ENCODE measurements at regions not wholly inside any gene's neighbourhood (a gene's known extent, or its start where the extent isn't known, plus 50 kb on each side); places are given as distances from the start of the nearest gene placed in this dataset.

- H3K36me3 Mint-ChIP-seq (ENCODE audit: insufficient read depth, unreplicated experiment): no peaks in the 10 kb centered on the region
- H3K4me1 Mint-ChIP-seq (ENCODE audit: low read depth, unreplicated experiment): peaks cover 10% of the 10 kb centered on the region
- ChIA-PET POLR2A (no interaction called here), CTCF (no interaction called here)
- Histone ChIP-seq H3K9me3 (no peaks in the 10 kb centered on the region), H3K4me1 (0 out of 2 replicates have a peak, but pooled peaks cover 5% of the 10 kb centered on the region), H3K27me3 (replicated peaks; ENCODE audit: control insufficient read depth, insufficient read depth, low read length) (no peaks in the 10 kb centered on the region), H3K36me3 (ENCODE audit: control insufficient read depth, insufficient read depth, low read length) (no peaks in the 10 kb centered on the region), H3K4me3 (ENCODE audit: low read depth, low read length) (no peak overlapping the region)
- H3K9me3 Mint-ChIP-seq (ENCODE audit: unreplicated experiment): no peaks in the 10 kb centered on the region
- DNase-seq: no peak
- intact Hi-C loops (cut with micrococcal nuclease; ENCODE audit: unreplicated experiment): no loop called here
- H3K27me3 Mint-ChIP-seq (ENCODE audit: insufficient read depth, unreplicated experiment): no peaks in the 10 kb centered on the region
- no peak overlapping the region for H3K4me3 Mint-ChIP-seq (ENCODE audit: unreplicated experiment)
- no peak overlapping the region for H3K27ac Mint-ChIP-seq (ENCODE audit: unreplicated experiment)
- TF ChIP-seq CTCF (IDR thresholded peaks at IDR 0.05; ENCODE audit: insufficient read depth in 1 of 2, low read depth in 1 of 2, low read length in 1 of 2, severe bottlenecking in 1 of 2, unreplicated experiment in 1 of 2): no peak
- no TSS peak for BruUV-seq (replicated peaks)
These were observed 285.0 kb upstream of the ADAMTS9 start for GRCh38 chr3:64972793-64973192.

- ChIA-PET POLR2A (no interaction called here), CTCF (no interaction called here)
- Mint-ChIP-seq H3K36me3 (ENCODE audit: insufficient read depth, unreplicated experiment) (no peaks in the 10 kb centered on the region), H3K9me3 (ENCODE audit: unreplicated experiment) (no peaks in the 10 kb centered on the region), H3K4me1 (ENCODE audit: low read depth, unreplicated experiment) (peaks cover 11% of the 10 kb centered on the region), H3K27me3 (ENCODE audit: insufficient read depth, unreplicated experiment) (no peaks in the 10 kb centered on the region), H3K4me3 (ENCODE audit: unreplicated experiment) (no peak overlapping the region), H3K27ac (ENCODE audit: unreplicated experiment) (no peak overlapping the region)
- DNase-seq: no peak
- no peaks in the 10 kb centered on the region for H3K27me3 ChIP-seq (replicated peaks; ENCODE audit: control insufficient read depth, insufficient read depth, low read length)
- no peak for TF ChIP-seq CTCF (IDR thresholded peaks at IDR 0.05; ENCODE audit: insufficient read depth in 1 of 2, low read depth in 1 of 2, low read length in 1 of 2, severe bottlenecking in 1 of 2, unreplicated experiment in 1 of 2)
- H3K4me3 ChIP-seq (ENCODE audit: low read depth, low read length): no peak overlapping the region
- BruUV-seq (replicated peaks): no TSS peak
- H3K36me3 ChIP-seq (ENCODE audit: control insufficient read depth, insufficient read depth, low read length): no peaks in the 10 kb centered on the region
- intact Hi-C loops (cut with micrococcal nuclease; ENCODE audit: unreplicated experiment): no loop called here
- H3K4me1 ChIP-seq: 0 out of 2 replicates have a peak, but pooled peaks cover 5% of the 10 kb centered on the region
- no peaks in the 10 kb centered on the region for H3K9me3 ChIP-seq
These were observed 283.8 kb upstream of the ADAMTS9 start for GRCh38 chr3:64971602-64972001.

- Mint-ChIP-seq H3K36me3 (ENCODE audit: insufficient read depth, unreplicated experiment) (no peaks in the 10 kb centered on the region), H3K27me3 (ENCODE audit: insufficient read depth, unreplicated experiment) (no peaks in the 10 kb centered on the region), H3K9me3 (ENCODE audit: unreplicated experiment) (no peaks in the 10 kb centered on the region), H3K4me3 (ENCODE audit: unreplicated experiment) (no peak overlapping the region), H3K4me1 (ENCODE audit: low read depth, unreplicated experiment) (peaks cover 9% of the 10 kb centered on the region), H3K27ac (ENCODE audit: unreplicated experiment) (no peak overlapping the region)
- no peak for DNase-seq
- ChIA-PET POLR2A (no interaction called here), CTCF (no interaction called here)
- Histone ChIP-seq H3K4me1 (0 out of 2 replicates have a peak, but pooled peaks cover 3% of the 10 kb centered on the region), H3K9me3 (no peaks in the 10 kb centered on the region), H3K36me3 (ENCODE audit: control insufficient read depth, insufficient read depth, low read length) (no peaks in the 10 kb centered on the region), H3K27me3 (replicated peaks; ENCODE audit: control insufficient read depth, insufficient read depth, low read length) (no peaks in the 10 kb centered on the region), H3K4me3 (ENCODE audit: low read depth, low read length) (no peak overlapping the region)
- BruUV-seq (replicated peaks): no TSS peak
- intact Hi-C loops (cut with micrococcal nuclease; ENCODE audit: unreplicated experiment): no loop called here
- TF ChIP-seq CTCF (IDR thresholded peaks at IDR 0.05; ENCODE audit: insufficient read depth in 1 of 2, low read depth in 1 of 2, low read length in 1 of 2, severe bottlenecking in 1 of 2, unreplicated experiment in 1 of 2): no peak
These were observed 282.8 kb upstream of the ADAMTS9 start for GRCh38 chr3:64970634-64971033.

Data from Caco-2 (cell line).